SK-N-SH (cell line): ENCODE measurements at regions not wholly inside any gene's neighbourhood (a gene's known extent, or its start where the extent isn't known, plus 50 kb on each side); places are given as distances from the start of the nearest gene placed in this dataset.

ENCODE experiments used
- CTCF ChIA-PET: fragments of 300-600, 350-600 bp; formaldehyde crosslinking; extraction: SDS; loops from one replicate; lab custom pipeline; 2021; lab: Yijun Ruan, JAX
- POLR2A ChIA-PET: fragments of 350-600 bp; sonication (Branson Sonifier 250); formaldehyde crosslinking; extraction: SDS; loops from one replicate; lab custom pipeline; 2020; ENCODE audit warnings: antibody characterized with exemption, inconsistent platforms; lab: Yijun Ruan, JAX
- DNase-seq: peaks from one replicate; pipeline ENCODE4 v3.0.0; 2012
- H2AFZ ChIP-seq: fragments of 200-600 bp; sonication (generic); 2 replicates; pipeline ENCODE4 v1.8.1; 2016; ENCODE audit warnings: antibody characterized with exemption, mild to moderate bottlenecking, low read depth
- H3F3A ChIP-seq: fragments of 200-600 bp; sonication (generic); replicated peaks from 2 replicates; pipeline ENCODE3; 2016; ENCODE audit warnings: antibody characterized with exemption, mild to moderate bottlenecking; ENCODE audit not compliant: insufficient read depth
- H3K27ac ChIP-seq, 2 experiments: fragments of 200-500 bp in 1 of 2; fragments of 200-600 bp in 1 of 2; sonication (Bioruptor generic) in 1 of 2; sonication (generic), shearing (Covaris generic) in 1 of 2; 2 replicates each; pipeline versions ENCODE4 v1.5.1 to v1.6.1; 2014 to 2016; ENCODE audit warnings: low read depth in 2 of 2, inconsistent platforms in 1 of 2, low read length in 1 of 2, mild to moderate bottlenecking in 1 of 2, mixed read lengths in 1 of 2
- H3K27me3 ChIP-seq: fragments of 200-600 bp; sonication (generic), shearing (Covaris generic); 2 replicates; pipeline ENCODE4 v1.6.1; 2016; ENCODE audit warnings: mixed run types; ENCODE audit not compliant: insufficient read depth
- H3K36me3 ChIP-seq, 2 experiments: fragments of 200-500 bp in 1 of 2; fragments of 200-600 bp in 1 of 2; sonication (Bioruptor generic) in 1 of 2; sonication (generic) in 1 of 2; replicated peaks in 1 of 2; 2 replicates each; pipeline versions ENCODE3 to v1.5.1; 2014 to 2016; ENCODE audit warnings: low read length in 1 of 2, mild to moderate bottlenecking in 1 of 2; ENCODE audit not compliant: insufficient read depth in 2 of 2, control insufficient read depth in 1 of 2
- H3K4me1 ChIP-seq, 2 experiments: fragments of 200-500 bp in 1 of 2; fragments of 200-600 bp in 1 of 2; sonication (Bioruptor generic) in 1 of 2; sonication (generic), shearing (Covaris generic) in 1 of 2; 2 replicates each; pipeline versions ENCODE4 v1.5.1 to v1.6.1; 2014 to 2016; ENCODE audit warnings: low read depth in 1 of 2, low read length in 1 of 2, mixed run types in 1 of 2; ENCODE audit not compliant: insufficient read depth in 2 of 2, control insufficient read depth in 1 of 2
- H3K4me2 ChIP-seq: fragments of 200-600 bp; sonication (generic), shearing (Covaris generic); 2 replicates; pipeline ENCODE4 v1.6.1; 2017; ENCODE audit warnings: mixed run types
- H3K4me3 ChIP-seq, 2 experiments: fragments of 200-500 bp in 1 of 2; fragments of 200-600 bp in 1 of 2; sonication (Bioruptor generic) in 1 of 2; sonication (generic), shearing (Covaris generic) in 1 of 2; 2 replicates each; pipeline versions ENCODE4 v1.5.1 to v1.8.1; 2014 to 2016; ENCODE audit warnings: low read depth in 2 of 2, inconsistent platforms in 1 of 2, low read length in 1 of 2, mild to moderate bottlenecking in 1 of 2, mixed read lengths in 1 of 2, moderate library complexity in 1 of 2
- H3K79me2 ChIP-seq: fragments of 200-600 bp; sonication (generic); 2 replicates; pipeline ENCODE4 v1.8.1; 2017; ENCODE audit warnings: mild to moderate bottlenecking; ENCODE audit not compliant: insufficient read depth
- H3K9ac ChIP-seq: fragments of 200-600 bp; sonication (generic); 2 replicates; pipeline ENCODE4 v1.6.1; 2017; ENCODE audit warnings: mixed run types
- H3K9me2 ChIP-seq: fragments of 200-600 bp; sonication (generic); 2 replicates; pipeline ENCODE4 v1.6.1; 2017; ENCODE audit warnings: mixed run types
- H3K9me3 ChIP-seq: fragments of 200-600 bp; sonication (generic); 2 replicates; pipeline ENCODE4 v1.6.1; 2017; ENCODE audit warnings: mixed run types, mild to moderate bottlenecking, moderate library complexity
- H4K20me1 ChIP-seq: fragments of 200-600 bp; sonication (generic); 2 replicates; pipeline ENCODE4 v1.6.1; 2017; ENCODE audit warnings: mild to moderate bottlenecking, mixed run types; ENCODE audit not compliant: insufficient read depth
- CHD2 ChIP-seq: fragments of 150-350 bp; IDR thresholded peaks from 2 replicates; pipeline ENCODE4 v1.6.1; 2018; ENCODE audit warnings: low read length; ENCODE audit not compliant: partially characterized antibody
- EZH2phosphoT487 ChIP-seq: fragments of 200-600 bp; sonication (generic); IDR thresholded peaks from 2 replicates; pipeline ENCODE4 v1.6.1; 2017; ENCODE audit warnings: low read depth, mixed run types, mild to moderate bottlenecking, antibody characterized with exemption, moderate library complexity, borderline replicate concordance
- FOXJ3 ChIP-seq: sonication (generic); formaldehyde crosslinking; IDR thresholded peaks from 2 replicates; pipeline ENCODE4 v1.5.1; 2020; ENCODE audit warnings: mild to moderate bottlenecking, missing genetic modification reagents
- GABPA ChIP-seq: IDR thresholded peaks from 2 replicates; pipeline ENCODE4 v1.4.0; 2012; ENCODE audit warnings: low read depth, mild to moderate bottlenecking
- GATA2 ChIP-seq: sonication (generic); formaldehyde crosslinking; IDR thresholded peaks from 2 replicates; pipeline ENCODE4 v1.5.0; 2020; ENCODE audit warnings: mild to moderate bottlenecking, missing genetic modification reagents
- JUND ChIP-seq: IDR thresholded peaks from 2 replicates; pipeline ENCODE4 v1.4.0; 2012
- NFIC ChIP-seq: IDR thresholded peaks from 2 replicates; pipeline ENCODE4 v1.4.0; 2012; ENCODE audit warnings: borderline replicate concordance
- NRF1 ChIP-seq: IDR thresholded peaks from 2 replicates; pipeline ENCODE4 v1.6.1; 2012; ENCODE audit warnings: low read depth, mild to moderate bottlenecking, low read length
- SIN3A ChIP-seq: IDR thresholded peaks from 2 replicates; pipeline ENCODE4 v1.6.1; 2012; ENCODE audit warnings: low read depth, mild to moderate bottlenecking, low read length, moderate library complexity, borderline replicate concordance
- TCF12 ChIP-seq: IDR thresholded peaks from 2 replicates; pipeline ENCODE4 v1.4.0; 2012
- TEAD4 ChIP-seq: IDR thresholded peaks from 2 replicates; pipeline ENCODE4 v1.4.0; 2012; ENCODE audit warnings: mild to moderate bottlenecking, borderline replicate concordance; ENCODE audit not compliant: insufficient read depth
- WGBS: methylation state at CpG from one replicate; pipeline ENCODE4 v1.1.6; 2017; ENCODE audit warnings: low lambda C conversion rate; 5-methylcytosine and 5-hydroxymethylcytosine counted together
- TF ChIP-seq, protein P1 (sequence below): fragments of 200-600 bp; sonication (generic); IDR thresholded peaks from 2 replicates; pipeline ENCODE4 v1.6.1; 2017; ENCODE audit warnings: antibody characterized with exemption, mild to moderate bottlenecking, moderate library complexity
- TF ChIP-seq, protein P2 (sequence below): IDR thresholded peaks from 2 replicates; pipeline ENCODE4; 2012

DNA sequence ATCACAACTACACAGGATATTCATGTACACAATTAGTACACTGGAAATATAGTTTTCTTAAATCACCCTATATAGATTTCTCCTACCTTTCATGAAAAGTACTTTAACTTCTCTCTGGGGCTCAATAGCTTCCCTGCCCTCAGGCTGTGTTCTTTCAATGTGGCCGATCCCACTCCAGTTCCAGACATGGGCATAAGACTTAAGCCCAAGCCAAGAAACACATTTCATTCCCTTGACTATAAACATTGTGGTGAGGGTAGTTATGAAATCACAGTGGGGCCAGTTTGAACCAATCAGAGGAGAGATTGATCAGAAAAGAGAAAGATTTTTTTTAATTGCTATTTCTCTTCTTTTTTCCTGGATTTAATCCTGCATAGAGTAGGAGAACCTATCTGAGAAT, 904.6 kb upstream of the SORCS1 start:
- DNase-seq: no peak
- H4K20me1 ChIP-seq: no peaks in the 10 kb centered on the region
- H3K9me2 ChIP-seq: no peaks in the 10 kb centered on the region
- H3K9ac ChIP-seq: no peak overlapping the region
- no peaks in the 10 kb centered on the region for H3K4me1 ChIP-seq
- no peak overlapping the region for H2AFZ ChIP-seq
- POLR2A ChIA-PET: no interaction called here
- H3K4me3 ChIP-seq: no peak overlapping the region
- no peaks in the 10 kb centered on the region for H3K36me3 ChIP-seq
- no peaks in the 10 kb centered on the region for H3K79me2 ChIP-seq
- TF ChIP-seq GABPA: no peak
- CTCF ChIA-PET: no interaction called here
- WGBS: 17% methylated on average over 1 of the region's 1 CpG
- no peaks in the 10 kb centered on the region for H3K9me3 ChIP-seq
- no peak overlapping the region for H3K27ac ChIP-seq
- no peaks in the 10 kb centered on the region for H3K27me3 ChIP-seq
- H3F3A ChIP-seq: no peaks in the 10 kb centered on the region
- H3K4me2 ChIP-seq: no peak overlapping the region

DNA sequence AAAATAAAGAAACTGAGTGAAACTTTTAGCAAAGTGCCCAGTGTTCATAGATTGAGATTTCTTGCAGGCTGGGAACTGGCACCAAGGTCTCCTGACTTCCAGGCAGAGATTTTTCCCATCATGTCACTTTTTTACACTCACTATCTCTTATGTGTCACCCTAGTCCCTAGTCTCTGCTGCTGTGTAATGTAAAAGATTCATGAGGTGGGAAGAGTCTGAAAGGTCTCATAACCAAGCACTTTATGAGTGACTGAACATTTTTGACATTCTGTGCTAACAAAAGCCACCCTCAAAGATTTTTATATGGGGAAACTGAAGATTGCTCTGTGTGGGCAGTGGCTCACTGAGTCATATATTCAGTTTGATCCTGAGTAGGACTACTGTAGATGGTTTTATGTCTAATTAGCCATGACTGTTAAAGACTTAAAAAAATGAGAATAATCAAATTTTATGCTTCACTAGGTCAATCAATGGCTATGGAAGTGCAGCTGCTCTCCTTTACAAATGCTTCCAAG, 900.3 kb upstream of the SORCS1 start:
- H3K4me2 ChIP-seq: no peak overlapping the region
- H2AFZ ChIP-seq: no peak overlapping the region
- H3K27ac ChIP-seq: no peak overlapping the region
- no peak overlapping the region for H3K9ac ChIP-seq
- no peaks in the 10 kb centered on the region for H3K36me3 ChIP-seq
- H3K9me2 ChIP-seq: no peaks in the 10 kb centered on the region
- no peaks in the 10 kb centered on the region for H3F3A ChIP-seq
- TF ChIP-seq, protein P1, sequence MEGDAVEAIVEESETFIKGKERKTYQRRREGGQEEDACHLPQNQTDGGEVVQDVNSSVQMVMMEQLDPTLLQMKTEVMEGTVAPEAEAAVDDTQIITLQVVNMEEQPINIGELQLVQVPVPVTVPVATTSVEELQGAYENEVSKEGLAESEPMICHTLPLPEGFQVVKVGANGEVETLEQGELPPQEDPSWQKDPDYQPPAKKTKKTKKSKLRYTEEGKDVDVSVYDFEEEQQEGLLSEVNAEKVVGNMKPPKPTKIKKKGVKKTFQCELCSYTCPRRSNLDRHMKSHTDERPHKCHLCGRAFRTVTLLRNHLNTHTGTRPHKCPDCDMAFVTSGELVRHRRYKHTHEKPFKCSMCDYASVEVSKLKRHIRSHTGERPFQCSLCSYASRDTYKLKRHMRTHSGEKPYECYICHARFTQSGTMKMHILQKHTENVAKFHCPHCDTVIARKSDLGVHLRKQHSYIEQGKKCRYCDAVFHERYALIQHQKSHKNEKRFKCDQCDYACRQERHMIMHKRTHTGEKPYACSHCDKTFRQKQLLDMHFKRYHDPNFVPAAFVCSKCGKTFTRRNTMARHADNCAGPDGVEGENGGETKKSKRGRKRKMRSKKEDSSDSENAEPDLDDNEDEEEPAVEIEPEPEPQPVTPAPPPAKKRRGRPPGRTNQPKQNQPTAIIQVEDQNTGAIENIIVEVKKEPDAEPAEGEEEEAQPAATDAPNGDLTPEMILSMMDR: no peak
- TF ChIP-seq TEAD4 (no peak), FOXJ3 (no peak), CHD2 (no peak), SIN3A (no peak), NFIC (no peak), TCF12 (no peak), GATA2 (CRISPR knock-in tag) (no peak), NRF1 (no peak), EZH2phosphoT487 (no peak), JUND (no peak)
- TF ChIP-seq, protein P2, sequence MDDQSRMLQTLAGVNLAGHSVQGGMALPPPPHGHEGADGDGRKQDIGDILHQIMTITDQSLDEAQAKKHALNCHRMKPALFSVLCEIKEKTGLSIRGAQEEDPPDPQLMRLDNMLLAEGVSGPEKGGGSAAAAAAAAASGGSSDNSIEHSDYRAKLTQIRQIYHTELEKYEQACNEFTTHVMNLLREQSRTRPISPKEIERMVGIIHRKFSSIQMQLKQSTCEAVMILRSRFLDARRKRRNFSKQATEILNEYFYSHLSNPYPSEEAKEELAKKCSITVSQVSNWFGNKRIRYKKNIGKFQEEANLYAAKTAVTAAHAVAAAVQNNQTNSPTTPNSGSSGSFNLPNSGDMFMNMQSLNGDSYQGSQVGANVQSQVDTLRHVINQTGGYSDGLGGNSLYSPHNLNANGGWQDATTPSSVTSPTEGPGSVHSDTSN: no peak
- TF ChIP-seq, all 33 proteins: peak for 0
- Histone ChIP-seq H3K27me3 (no peaks in the 10 kb centered on the region), H4K20me1 (no peaks in the 10 kb centered on the region), H3K4me1 (no peaks in the 10 kb centered on the region), H3K9me3 (no peaks in the 10 kb centered on the region), H3K79me2 (no peaks in the 10 kb centered on the region), H3K4me3 (no peak overlapping the region)
- DNase-seq: no peak
- POLR2A ChIA-PET: no interaction called here
- CTCF ChIA-PET: no interaction called here
